HCT116 (cell line): ENCODE measurements at regions not wholly inside any gene's neighbourhood (a gene's known extent, or its start where the extent isn't known, plus 50 kb on each side); places are given as distances from the start of the nearest gene placed in this dataset.

Source experiments
- ATAC-seq: fragments of 200-7000 bp; cut with Tn5 transposase; 2 replicates; pipeline ENCODE4 v1.9.1; 2020; ENCODE audit warnings: mild to moderate bottlenecking, moderate library complexity
- BruUV-seq: library from RNA; stranded (reverse); fragments of 400-500 nt; replicated peaks from 2 replicates; lab custom pipeline; 2021; lab: Mats Ljungman, UMichigan
- CTCF ChIA-PET: fragments of 300-600 bp; sonication (Branson Sonifier 250); formaldehyde crosslinking; loops from one replicate; lab custom pipeline; 2021; ENCODE audit warnings: antibody characterized with exemption; lab: Charles Lee
- POLR2A ChIA-PET: fragments of 300-600, 350-600 bp; sonication (Branson Sonifier 250); formaldehyde crosslinking; loops from one replicate; lab custom pipeline; 2021; ENCODE audit warnings: antibody characterized with exemption; lab: Charles Lee
- RAD21 ChIA-PET, 2 experiments: fragments of 300-600 bp; sonication (Branson Sonifier 250); formaldehyde crosslinking; loops; one replicate each; lab custom pipeline; 2023; ENCODE audit warnings: low total read pairs in 2 of 2; ENCODE audit not compliant: uncharacterized antibody in 2 of 2, unreplicated experiment in 2 of 2, low non-redundant PET in 1 of 2; lab: Charles Lee
- DNase-seq: peaks from one replicate; pipeline ENCODE4 v3.0.0-alpha.2; 2010; ENCODE audit warnings: low read depth, low spot score
- H2AFZ ChIP-seq: fragments of 200-600 bp; shearing (Covaris generic), sonication (generic); 2 replicates; pipeline ENCODE4 v1.6.1; 2017; ENCODE audit warnings: low read depth, mixed run types, mixed read lengths, antibody characterized with exemption, low read length; ENCODE audit not compliant: poor library complexity, severe bottlenecking
- H3K27ac ChIP-seq: 2 replicates; pipeline ENCODE4 v1.5.1; 2012; ENCODE audit warnings: low read depth, low read length
- H3K27me3 ChIP-seq: fragments of 200-600 bp; sonication (generic); 2 replicates; pipeline ENCODE4 v1.6.1; 2016; ENCODE audit warnings: mixed run types, low read length, mixed read lengths; ENCODE audit not compliant: insufficient read depth
- H3K36me3 ChIP-seq, 2 experiments: fragments of 200-500 bp in 1 of 2; fragments of 200-600 bp in 1 of 2; sonication (Bioruptor generic) in 1 of 2; sonication (generic) in 1 of 2; 2 replicates each; pipeline versions ENCODE4 v1.5.1 to v1.6.1; 2014 to 2016; ENCODE audit warnings: low read length in 2 of 2, inconsistent platforms in 1 of 2, mixed read lengths in 1 of 2, mixed run types in 1 of 2; ENCODE audit not compliant: insufficient read depth in 2 of 2, control insufficient read depth in 1 of 2
- H3K4me1 ChIP-seq, 2 experiments: fragments of 200-600 bp in 1 of 2; sonication (generic) in 1 of 2; 2 replicates each; pipeline versions ENCODE4 v1.5.1 to v1.6.1; 2012 to 2017; ENCODE audit warnings: low read length in 2 of 2, inconsistent platforms in 1 of 2, mild to moderate bottlenecking in 1 of 2, mixed read lengths in 1 of 2, mixed run types in 1 of 2, moderate library complexity in 1 of 2; ENCODE audit not compliant: insufficient read depth in 2 of 2, control insufficient read depth in 1 of 2
- H3K4me2 ChIP-seq: fragments of 200-600 bp; sonication (generic); 2 replicates; pipeline ENCODE4 v1.6.1; 2017; ENCODE audit warnings: mixed run types, low read length, mixed read lengths
- H3K4me3 ChIP-seq, 2 experiments: fragments of 200-600 bp in 1 of 2; sonication (generic) in 1 of 2; replicated peaks in 1 of 2; 2 replicates each; pipeline ENCODE4 v1.5.1; 2011 to 2016; ENCODE audit warnings: low read length in 2 of 2, control low read depth in 1 of 2, low read depth in 1 of 2, mild to moderate bottlenecking in 1 of 2, mixed read lengths in 1 of 2, mixed run types in 1 of 2
- H3K79me2 ChIP-seq: fragments of 200-600 bp; sonication (generic); 2 replicates; pipeline ENCODE4 v1.6.1; 2017; ENCODE audit warnings: mild to moderate bottlenecking, mixed run types, low read length, moderate library complexity, mixed read lengths; ENCODE audit not compliant: insufficient read depth
- H3K9ac ChIP-seq: fragments of 200-600 bp; sonication (generic); 2 replicates; pipeline ENCODE4 v1.6.1; 2016; ENCODE audit warnings: low read length, mixed read lengths
- H3K9me2 ChIP-seq: fragments of 200-600 bp; sonication (generic), shearing (Covaris generic); 2 replicates; pipeline ENCODE4 v1.6.1; 2017; ENCODE audit warnings: mixed run types, mild to moderate bottlenecking, moderate library complexity; ENCODE audit not compliant: insufficient read depth
- H3K9me3 ChIP-seq, 2 experiments: fragments of 200-500 bp in 1 of 2; fragments of 200-600 bp in 1 of 2; sonication (Bioruptor generic) in 1 of 2; sonication (generic) in 1 of 2; 2 replicates each; pipeline ENCODE4 v1.6.1; 2014 to 2017; ENCODE audit warnings: low read length in 2 of 2, mixed read lengths in 2 of 2, inconsistent platforms in 1 of 2, low read depth in 1 of 2, mild to moderate bottlenecking in 1 of 2, mixed run types in 1 of 2, moderate library complexity in 1 of 2; ENCODE audit not compliant: control insufficient read depth in 1 of 2, insufficient read depth in 1 of 2
- H4K20me1 ChIP-seq: fragments of 200-600 bp; sonication (generic), shearing (Covaris generic); 2 replicates; pipeline ENCODE4 v1.6.1; 2017; ENCODE audit warnings: mixed run types, mild to moderate bottlenecking, moderate library complexity; ENCODE audit not compliant: insufficient read depth
- CBX3 ChIP-seq: IDR thresholded peaks from 2 replicates; pipeline ENCODE4 v1.6.1; 2012; ENCODE audit warnings: low read depth
- CEBPB ChIP-seq: IDR thresholded peaks from 2 replicates; pipeline ENCODE4 v1.6.1; 2012; ENCODE audit warnings: low read depth
- EGR1 ChIP-seq: IDR thresholded peaks from 2 replicates; pipeline ENCODE4 v1.6.1; 2012; ENCODE audit warnings: low read depth
- EZH2phosphoT487 ChIP-seq: fragments of 200-600 bp; IDR thresholded peaks from 2 replicates; pipeline ENCODE4 v1.6.1; 2018; ENCODE audit warnings: antibody characterized with exemption, borderline replicate concordance
- POLR2A ChIP-seq: IDR thresholded peaks from 2 replicates; pipeline ENCODE4 v1.7.0; 2011; ENCODE audit warnings: borderline replicate concordance; ENCODE audit not compliant: insufficient read depth, insufficient read length; ENCODE audit errors: extremely low read depth
- POLR2AphosphoS5 ChIP-seq: IDR thresholded peaks from 2 replicates; pipeline ENCODE4 v1.6.1; 2011; ENCODE audit warnings: mild to moderate bottlenecking, low read depth, low read length, moderate library complexity
- RAD21 ChIP-seq: IDR thresholded peaks from 2 replicates; pipeline ENCODE4 v1.6.1; 2012; ENCODE audit warnings: low read depth, mild to moderate bottlenecking
- SIN3A ChIP-seq: IDR thresholded peaks from 2 replicates; pipeline ENCODE4 v1.6.1; 2012; ENCODE audit warnings: low read depth
- TCF7L2 ChIP-seq: IDR thresholded peaks from 2 replicates; pipeline ENCODE4 v1.7.0; 2011; ENCODE audit warnings: borderline replicate concordance, inconsistent platforms; ENCODE audit not compliant: insufficient read depth, insufficient read length; ENCODE audit errors: extremely low read depth
- ZFX ChIP-seq: fragments of 450-650 bp; IDR thresholded peaks from 2 replicates; pipeline ENCODE4 v1.6.1; 2017
- intact Hi-C: fragments of 100-400 bp; cut with micrococcal nuclease; formaldehyde crosslinking; loops from 2 replicates; pipeline ENCODE4 v1.10.0; 2022
- TF ChIP-seq, protein P1 (sequence below): IDR thresholded peaks from 2 replicates; pipeline ENCODE4 v1.6.1; 2012; ENCODE audit warnings: low read depth
- TF ChIP-seq, protein P2 (sequence below): IDR thresholded peaks from 2 replicates; pipeline ENCODE4 v1.6.1; 2012
- TF ChIP-seq, protein P3 (sequence below), 3 experiments: fragments of 200-600 bp in 1 of 3; sonication (generic) in 1 of 3; IDR thresholded peaks in 2 of 3; conservative IDR thresholded peaks in 1 of 3; 2 replicates each; pipeline ENCODE4 v1.5.1; 2012 to 2017; ENCODE audit warnings: low read depth in 2 of 3, low read length in 2 of 3, antibody characterized with exemption in 1 of 3, borderline replicate concordance in 1 of 3, control low read depth in 1 of 3, mild to moderate bottlenecking in 1 of 3, mixed read lengths in 1 of 3, mixed run types in 1 of 3, moderate library complexity in 1 of 3; ENCODE audit not compliant: insufficient read depth in 1 of 3

GRCh38 chr4:111499291-111499690, 646.0 kb upstream of the FAM241A start (continued):
- TF ChIP-seq, protein P1, sequence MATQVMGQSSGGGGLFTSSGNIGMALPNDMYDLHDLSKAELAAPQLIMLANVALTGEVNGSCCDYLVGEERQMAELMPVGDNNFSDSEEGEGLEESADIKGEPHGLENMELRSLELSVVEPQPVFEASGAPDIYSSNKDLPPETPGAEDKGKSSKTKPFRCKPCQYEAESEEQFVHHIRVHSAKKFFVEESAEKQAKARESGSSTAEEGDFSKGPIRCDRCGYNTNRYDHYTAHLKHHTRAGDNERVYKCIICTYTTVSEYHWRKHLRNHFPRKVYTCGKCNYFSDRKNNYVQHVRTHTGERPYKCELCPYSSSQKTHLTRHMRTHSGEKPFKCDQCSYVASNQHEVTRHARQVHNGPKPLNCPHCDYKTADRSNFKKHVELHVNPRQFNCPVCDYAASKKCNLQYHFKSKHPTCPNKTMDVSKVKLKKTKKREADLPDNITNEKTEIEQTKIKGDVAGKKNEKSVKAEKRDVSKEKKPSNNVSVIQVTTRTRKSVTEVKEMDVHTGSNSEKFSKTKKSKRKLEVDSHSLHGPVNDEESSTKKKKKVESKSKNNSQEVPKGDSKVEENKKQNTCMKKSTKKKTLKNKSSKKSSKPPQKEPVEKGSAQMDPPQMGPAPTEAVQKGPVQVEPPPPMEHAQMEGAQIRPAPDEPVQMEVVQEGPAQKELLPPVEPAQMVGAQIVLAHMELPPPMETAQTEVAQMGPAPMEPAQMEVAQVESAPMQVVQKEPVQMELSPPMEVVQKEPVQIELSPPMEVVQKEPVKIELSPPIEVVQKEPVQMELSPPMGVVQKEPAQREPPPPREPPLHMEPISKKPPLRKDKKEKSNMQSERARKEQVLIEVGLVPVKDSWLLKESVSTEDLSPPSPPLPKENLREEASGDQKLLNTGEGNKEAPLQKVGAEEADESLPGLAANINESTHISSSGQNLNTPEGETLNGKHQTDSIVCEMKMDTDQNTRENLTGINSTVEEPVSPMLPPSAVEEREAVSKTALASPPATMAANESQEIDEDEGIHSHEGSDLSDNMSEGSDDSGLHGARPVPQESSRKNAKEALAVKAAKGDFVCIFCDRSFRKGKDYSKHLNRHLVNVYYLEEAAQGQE: no peak
- TF ChIP-seq POLR2AphosphoS5: no peak
- no peak for TF ChIP-seq EGR1
- TF ChIP-seq, protein P2, sequence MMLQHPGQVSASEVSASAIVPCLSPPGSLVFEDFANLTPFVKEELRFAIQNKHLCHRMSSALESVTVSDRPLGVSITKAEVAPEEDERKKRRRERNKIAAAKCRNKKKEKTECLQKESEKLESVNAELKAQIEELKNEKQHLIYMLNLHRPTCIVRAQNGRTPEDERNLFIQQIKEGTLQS: no peak
- no peak for TF ChIP-seq CEBPB
- TF ChIP-seq POLR2A: no peak
- TF ChIP-seq ZFX: no peak
- TF ChIP-seq, all 23 proteins: peak for 0

DNA sequence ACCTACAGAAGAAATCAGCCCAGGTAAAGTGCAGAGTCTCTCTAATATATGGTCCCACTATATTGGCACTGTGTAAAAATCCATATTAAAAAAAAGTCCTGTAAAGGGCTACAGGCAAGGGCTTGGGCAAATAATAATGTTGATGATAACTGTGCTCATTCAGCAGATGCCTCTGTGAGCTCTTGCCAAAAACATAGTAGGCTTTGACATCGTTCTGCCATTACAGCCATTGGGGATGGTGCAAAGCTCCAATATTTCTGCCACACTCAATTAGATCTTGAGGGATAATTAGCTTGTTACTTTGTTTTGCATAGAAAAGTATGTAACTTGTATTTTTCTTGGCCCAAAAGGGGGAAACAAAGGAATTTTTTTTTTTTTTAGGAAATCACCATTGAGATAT, 645.5 kb upstream of the FAM241A start:
- H3K4me3 ChIP-seq: no peak overlapping the region
- no peaks in the 10 kb centered on the region for H4K20me1 ChIP-seq
- intact Hi-C loops: no loop called here
- no peaks in the 10 kb centered on the region for H3K9me3 ChIP-seq
- H3K79me2 ChIP-seq: no peaks in the 10 kb centered on the region
- no TSS peak for BruUV-seq
- TF ChIP-seq, protein P2: no peak
- no peak for TF ChIP-seq RAD21
- TF ChIP-seq EZH2phosphoT487: no peak
- TF ChIP-seq, protein P3, sequence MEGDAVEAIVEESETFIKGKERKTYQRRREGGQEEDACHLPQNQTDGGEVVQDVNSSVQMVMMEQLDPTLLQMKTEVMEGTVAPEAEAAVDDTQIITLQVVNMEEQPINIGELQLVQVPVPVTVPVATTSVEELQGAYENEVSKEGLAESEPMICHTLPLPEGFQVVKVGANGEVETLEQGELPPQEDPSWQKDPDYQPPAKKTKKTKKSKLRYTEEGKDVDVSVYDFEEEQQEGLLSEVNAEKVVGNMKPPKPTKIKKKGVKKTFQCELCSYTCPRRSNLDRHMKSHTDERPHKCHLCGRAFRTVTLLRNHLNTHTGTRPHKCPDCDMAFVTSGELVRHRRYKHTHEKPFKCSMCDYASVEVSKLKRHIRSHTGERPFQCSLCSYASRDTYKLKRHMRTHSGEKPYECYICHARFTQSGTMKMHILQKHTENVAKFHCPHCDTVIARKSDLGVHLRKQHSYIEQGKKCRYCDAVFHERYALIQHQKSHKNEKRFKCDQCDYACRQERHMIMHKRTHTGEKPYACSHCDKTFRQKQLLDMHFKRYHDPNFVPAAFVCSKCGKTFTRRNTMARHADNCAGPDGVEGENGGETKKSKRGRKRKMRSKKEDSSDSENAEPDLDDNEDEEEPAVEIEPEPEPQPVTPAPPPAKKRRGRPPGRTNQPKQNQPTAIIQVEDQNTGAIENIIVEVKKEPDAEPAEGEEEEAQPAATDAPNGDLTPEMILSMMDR (IDR thresholded peaks at IDR 0.05 in 2 of 3, conservative IDR thresholded peaks at IDR 0.05 in 1 of 3; ENCODE audit: borderline replicate concordance in 1 of 3, insufficient read depth in 1 of 3, low read depth in 2 of 3, low read length in 2 of 3): no peak
- no peak for TF ChIP-seq CBX3
- TF ChIP-seq TCF7L2: no peak
- TF ChIP-seq SIN3A: no peak
- TF ChIP-seq, all 23 proteins: peak for 0
- DNase-seq (no peak), ATAC-seq (no peak)
- no peaks in the 10 kb centered on the region for H3K36me3 ChIP-seq
- no peaks in the 10 kb centered on the region for H3K27me3 ChIP-seq
- no peak overlapping the region for H3K9ac ChIP-seq
- ChIA-PET POLR2A (no interaction called here), CTCF (no interaction called here), RAD21 (no interaction called here)
- no peak overlapping the region for H3K27ac ChIP-seq
- no peak overlapping the region for H3K4me2 ChIP-seq
- H3K9me2 ChIP-seq: no peaks in the 10 kb centered on the region
- H3K4me1 ChIP-seq: no peaks in the 10 kb centered on the region
- H2AFZ ChIP-seq: no peak overlapping the region
